Astrocyte of the cerebellum (primary cell): ENCODE measurements at regions not wholly inside any gene's neighbourhood (a gene's known extent, or its start where the extent isn't known, plus 50 kb on each side); places are given as distances from the start of the nearest gene placed in this dataset.

Source experiments
- DNase-seq: peaks from one replicate; pipeline ENCODE4 v3.0.0-alpha.2; 2011; ENCODE audit warnings: low read depth
- H3K4me3 ChIP-seq: 2 replicates; pipeline ENCODE4 v1.5.1; 2011; ENCODE audit warnings: mild to moderate bottlenecking, low read depth, low read length, moderate library complexity
- in situ Hi-C: cut with HindIII; loops from 2 replicates; pipeline ENCODE4 v1.10.0; 2017; ENCODE audit warnings: low sequenced_read_pairs
- TF ChIP-seq, protein P1 (sequence below): IDR thresholded peaks from 2 replicates; pipeline ENCODE4 v1.5.1; 2012; ENCODE audit warnings: low read length, low read depth, moderate library complexity, mild to moderate bottlenecking; ENCODE audit errors: missing control alignments

- TF ChIP-seq, protein P1, sequence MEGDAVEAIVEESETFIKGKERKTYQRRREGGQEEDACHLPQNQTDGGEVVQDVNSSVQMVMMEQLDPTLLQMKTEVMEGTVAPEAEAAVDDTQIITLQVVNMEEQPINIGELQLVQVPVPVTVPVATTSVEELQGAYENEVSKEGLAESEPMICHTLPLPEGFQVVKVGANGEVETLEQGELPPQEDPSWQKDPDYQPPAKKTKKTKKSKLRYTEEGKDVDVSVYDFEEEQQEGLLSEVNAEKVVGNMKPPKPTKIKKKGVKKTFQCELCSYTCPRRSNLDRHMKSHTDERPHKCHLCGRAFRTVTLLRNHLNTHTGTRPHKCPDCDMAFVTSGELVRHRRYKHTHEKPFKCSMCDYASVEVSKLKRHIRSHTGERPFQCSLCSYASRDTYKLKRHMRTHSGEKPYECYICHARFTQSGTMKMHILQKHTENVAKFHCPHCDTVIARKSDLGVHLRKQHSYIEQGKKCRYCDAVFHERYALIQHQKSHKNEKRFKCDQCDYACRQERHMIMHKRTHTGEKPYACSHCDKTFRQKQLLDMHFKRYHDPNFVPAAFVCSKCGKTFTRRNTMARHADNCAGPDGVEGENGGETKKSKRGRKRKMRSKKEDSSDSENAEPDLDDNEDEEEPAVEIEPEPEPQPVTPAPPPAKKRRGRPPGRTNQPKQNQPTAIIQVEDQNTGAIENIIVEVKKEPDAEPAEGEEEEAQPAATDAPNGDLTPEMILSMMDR, result no peak
- H3K4me3 ChIP-seq, result no peak overlapping the region
- no peak for DNase-seq
- in situ Hi-C loops, result no loop called here
Measured at GRCh38 chr2:83320053-83320452, 1139.0 kb downstream of the SUCLG1 start.

DNA sequence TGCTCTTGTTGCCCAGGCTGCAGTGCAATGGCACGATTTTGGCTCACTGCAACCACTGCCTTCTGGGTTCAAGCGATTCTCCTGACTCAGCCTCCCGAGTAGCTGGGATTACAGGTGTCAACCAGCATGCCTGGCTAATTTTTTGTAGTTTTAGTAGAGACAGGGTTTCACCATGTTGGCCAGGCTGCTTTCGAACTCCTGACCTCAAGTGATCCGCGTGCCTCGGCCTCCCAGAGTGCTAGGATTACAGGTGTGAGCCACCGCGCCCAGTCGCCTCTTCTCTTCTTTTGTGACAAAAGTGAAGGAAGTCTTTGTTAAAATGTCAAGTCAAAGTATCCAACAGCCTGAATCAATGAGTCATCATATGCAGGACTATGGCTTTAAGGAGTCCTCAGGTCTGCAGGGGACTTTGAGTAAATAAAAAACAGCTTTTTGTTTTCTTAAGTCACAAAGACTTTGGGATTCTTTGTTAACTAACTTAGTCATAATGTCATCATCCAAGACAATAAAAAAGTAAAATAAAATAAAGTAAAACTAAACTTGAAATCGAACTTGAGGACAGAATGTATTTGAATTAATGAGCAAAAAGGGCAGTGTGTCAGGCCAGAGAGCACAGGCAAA lies 1153.2 kb downstream of the SUCLG1 start:
- in situ Hi-C loops, result no loop called here
- TF ChIP-seq, protein P1, result no peak
- H3K4me3 ChIP-seq, result no peak overlapping the region
- no peak for DNase-seq

DNA sequence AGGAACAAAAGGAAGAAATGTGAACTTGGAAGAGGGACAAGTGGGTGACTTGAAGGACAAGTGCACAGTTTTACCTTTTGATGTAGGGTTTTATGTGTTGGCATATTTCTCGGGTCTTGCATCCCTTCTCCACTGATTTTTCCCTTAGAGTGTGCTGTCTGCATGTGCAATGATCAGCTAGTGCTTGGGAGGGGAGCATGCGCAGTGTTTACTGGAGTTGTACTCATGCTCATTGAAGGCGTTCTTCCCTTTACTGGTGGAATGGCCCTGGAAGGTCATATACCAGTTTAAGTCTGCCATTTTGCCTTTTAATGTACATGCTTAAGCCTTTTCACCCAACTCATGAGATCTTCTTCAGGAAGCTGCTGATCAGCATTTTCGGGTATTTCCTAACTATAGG lies 1168.0 kb downstream of the SUCLG1 start:
- in situ Hi-C loops, result no loop called here
- DNase-seq, result no peak
- H3K4me3 ChIP-seq, result no peak overlapping the region
- TF ChIP-seq, protein P1, result no peak

GRCh38 chr2:83282841-83283240 lies 1176.2 kb downstream of the SUCLG1 start:
- no peak for DNase-seq
- in situ Hi-C loops, result no loop called here
- TF ChIP-seq, protein P1, result no peak
- no peak overlapping the region for H3K4me3 ChIP-seq

GRCh38 chr2:83282043-83282795 lies 1176.9 kb downstream of the SUCLG1 start:
- DNase-seq, result no peak
- H3K4me3 ChIP-seq, result no peak overlapping the region
- in situ Hi-C loops, result no loop called here
- TF ChIP-seq, protein P1, result no peak

DNA sequence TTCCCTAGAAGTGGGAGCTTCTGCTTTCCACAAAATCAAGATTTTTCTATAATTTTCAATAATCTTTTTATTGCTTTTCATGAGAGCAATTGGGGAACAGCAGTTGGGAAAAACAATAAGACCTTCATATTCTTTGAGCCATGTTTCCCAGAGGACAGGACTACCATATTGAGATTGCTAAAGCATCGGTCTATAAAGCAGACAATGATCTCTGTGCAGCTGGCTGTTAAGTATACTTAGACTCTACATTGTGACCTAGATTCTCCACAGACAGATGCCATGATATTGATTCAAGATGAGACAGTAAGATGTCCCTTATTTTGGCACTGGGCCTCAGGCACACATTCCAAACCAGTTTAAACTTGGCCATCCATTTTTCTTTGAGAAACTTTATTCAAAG lies 1178.7 kb downstream of the SUCLG1 start:
- no peak for DNase-seq
- TF ChIP-seq, protein P1, result no peak
- no peak overlapping the region for H3K4me3 ChIP-seq
- in situ Hi-C loops, result no loop called here
